C4-2B (cell line): ENCODE measurements at regions not wholly inside any gene's neighbourhood (a gene's known extent, or its start where the extent isn't known, plus 50 kb on each side); places are given as distances from the start of the nearest gene placed in this dataset.
"Not testable (repeated sequence)": the region's sequence is repeated elsewhere in the genome, so short reads cannot be mapped to it uniquely, and the experiment has no call there.

Experiments
- H3K27ac ChIP-seq: fragments of 450-650 bp; 2 replicates; pipeline ENCODE4 v1.5.1; 2017
- CTCF ChIP-seq: fragments of 450-650 bp; conservative IDR thresholded peaks from 2 replicates; pipeline ENCODE4 v1.5.1; 2017; ENCODE audit warnings: mild to moderate bottlenecking
- ZFX ChIP-seq: fragments of 450-650 bp; IDR thresholded peaks from 2 replicates; pipeline ENCODE4 v1.6.1; 2017

- TF ChIP-seq ZFX (no peak), CTCF (no peak)
- no peak overlapping the region for H3K27ac ChIP-seq
Observed at GRCh38 chr6:68194846-68195478, 440.1 kb upstream of the ADGRB3 start.

DNA sequence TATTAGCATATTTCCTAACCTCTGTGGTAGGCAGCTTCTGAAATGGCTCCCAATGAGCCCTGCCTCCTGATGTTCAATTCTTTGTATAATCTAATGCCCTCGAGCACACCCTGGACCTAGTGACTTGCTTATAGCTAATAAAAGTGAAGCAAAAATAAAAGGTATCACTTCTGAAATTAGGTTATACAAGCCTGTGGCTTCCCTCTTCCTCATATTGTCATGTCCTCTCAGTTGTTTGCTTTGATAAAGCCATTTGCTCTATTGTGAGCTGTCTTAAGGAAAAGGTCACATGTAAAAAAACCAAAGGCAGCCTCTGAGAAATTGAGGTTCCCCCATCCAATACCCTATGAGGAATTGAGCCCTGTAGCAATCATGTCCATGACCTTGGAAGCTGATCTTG, 442.1 kb upstream of the ADGRB3 start:
- TF ChIP-seq CTCF: no peak
- TF ChIP-seq ZFX: no peak
- no peak overlapping the region for H3K27ac ChIP-seq

DNA sequence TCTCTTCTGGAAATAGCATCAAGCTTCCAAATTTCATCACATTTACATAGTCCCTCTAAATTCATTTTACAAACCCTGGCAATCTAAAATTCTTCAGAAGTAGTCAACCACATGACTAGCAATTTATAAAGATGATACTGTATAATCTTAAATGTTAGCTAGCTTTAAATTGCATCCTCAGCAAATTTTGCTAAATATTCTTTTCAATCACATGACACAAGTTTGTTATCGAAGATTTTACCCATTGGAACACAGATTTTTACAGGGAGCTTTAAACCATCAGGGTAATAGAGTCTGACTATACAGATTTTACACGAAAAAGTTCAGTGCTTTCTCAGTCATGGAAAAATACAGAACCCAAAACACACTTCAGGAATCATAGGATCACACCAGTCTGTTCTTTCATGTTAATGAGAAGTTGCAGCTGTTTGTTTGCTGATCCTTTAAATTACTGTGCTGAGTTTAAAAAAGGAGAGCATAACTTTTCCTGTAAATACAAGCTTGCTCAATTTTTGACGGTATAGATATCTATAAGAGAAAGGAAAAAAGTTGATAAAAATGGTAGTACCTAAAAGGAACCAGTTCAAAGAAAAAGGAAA, 445.8 kb upstream of the ADGRB3 start:
- TF ChIP-seq CTCF: no peak
- no peak for TF ChIP-seq ZFX
- H3K27ac ChIP-seq: no peak overlapping the region

GRCh38 chr6:68186870-68187269, 448.2 kb upstream of the ADGRB3 start:
- H3K27ac ChIP-seq: no peak overlapping the region
- TF ChIP-seq ZFX (no peak), CTCF (no peak)

DNA sequence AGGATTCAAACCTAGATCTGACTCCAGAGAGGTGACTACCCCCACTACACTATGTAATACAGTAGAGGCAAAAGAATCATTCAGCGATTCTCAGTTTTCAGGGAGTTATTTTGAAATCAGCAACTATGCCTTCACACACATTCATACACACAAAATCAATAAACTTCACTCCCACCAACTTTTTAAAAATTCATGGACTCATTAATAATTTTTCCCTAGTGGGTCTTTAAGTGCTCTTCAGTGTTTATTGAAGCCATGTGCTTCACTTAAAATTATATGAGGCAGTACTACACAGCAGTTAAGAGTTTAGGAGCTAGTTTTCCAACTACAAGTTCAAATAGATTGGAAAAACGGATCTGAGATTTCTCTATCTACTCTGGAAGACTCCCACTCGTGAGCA, 452.7 kb upstream of the ADGRB3 start:
- TF ChIP-seq CTCF: no peak

DNA sequence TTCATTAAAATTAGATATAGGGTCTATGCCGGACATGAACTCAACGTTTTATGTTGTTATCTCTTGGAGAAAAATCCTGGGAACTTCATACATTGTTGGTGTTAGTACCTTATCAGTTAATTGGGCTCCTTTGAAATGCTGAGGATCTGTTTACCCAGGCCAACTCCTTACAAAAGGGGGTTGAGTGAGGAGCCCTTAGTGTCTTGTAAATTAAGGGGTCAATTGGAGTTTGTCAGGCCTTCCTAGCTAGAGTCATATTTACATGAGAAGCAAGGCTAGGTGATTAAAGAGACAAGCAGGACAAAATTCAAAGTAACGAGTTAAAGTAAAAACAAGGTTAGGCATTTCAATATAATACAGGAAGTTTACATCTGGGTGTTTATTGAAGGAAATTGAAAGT, 454.1 kb upstream of the ADGRB3 start:
- not testable (repeated sequence) for H3K27ac ChIP-seq

More for the DNA sequence above, 452.7 kb upstream of the ADGRB3 start:
- no peak overlapping the region for H3K27ac ChIP-seq

DNA sequence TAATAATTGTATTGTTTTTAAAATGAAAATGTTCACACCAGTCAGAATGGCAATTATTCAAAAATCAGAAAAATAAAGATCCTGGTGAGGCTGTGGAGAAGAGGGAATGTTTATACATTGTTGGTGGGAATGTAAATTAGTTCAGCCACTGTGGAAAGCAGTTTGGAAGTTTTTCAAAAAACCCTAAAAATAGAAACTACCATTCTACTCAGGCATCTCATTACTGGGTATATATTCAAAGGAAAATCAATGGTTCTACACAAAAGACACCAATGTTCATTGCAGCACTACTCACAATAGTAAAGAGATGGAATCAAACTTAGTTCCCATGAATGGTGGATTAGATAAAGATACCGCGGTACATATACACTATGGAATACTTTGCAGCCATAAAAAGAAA, 461.5 kb upstream of the ADGRB3 start:
- H3K27ac ChIP-seq: no peak overlapping the region
- TF ChIP-seq CTCF (no peak), ZFX (no peak)

DNA sequence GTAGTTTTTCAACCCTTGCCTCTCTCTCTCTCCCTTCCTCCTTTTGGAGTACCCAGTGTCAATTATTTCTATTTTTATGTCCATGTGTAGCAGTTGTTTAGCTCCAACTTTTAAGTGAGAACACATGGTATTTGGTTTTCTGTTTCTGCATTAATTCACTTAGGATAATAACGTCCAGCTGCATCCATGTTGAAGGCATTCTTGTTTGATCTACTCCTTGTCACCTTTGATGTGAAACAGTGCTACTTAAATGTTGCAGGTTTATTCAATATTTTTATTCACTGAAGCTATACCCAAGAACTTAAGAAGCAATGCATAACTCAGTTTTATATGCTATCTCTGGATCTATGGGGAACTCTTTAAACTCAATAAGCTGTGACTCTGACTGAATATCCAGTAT, 465.2 kb upstream of the ADGRB3 start:
- H3K27ac ChIP-seq: no peak overlapping the region
- TF ChIP-seq CTCF (no peak), ZFX (no peak)
